Mesodermal cell (in vitro differentiated cells): ENCODE measurements at regions not wholly inside any gene's neighbourhood (a gene's known extent, or its start where the extent isn't known, plus 50 kb on each side); places are given as distances from the start of the nearest gene placed in this dataset.

ENCODE experiments used
- H3K27ac ChIP-seq: 2 replicates; pipeline ENCODE4 v1.7.0; 2013; ENCODE audit warnings: mild to moderate bottlenecking, low read depth, low read length, moderate library complexity; ENCODE audit not compliant: severe bottlenecking
- H3K36me3 ChIP-seq: 2 replicates; pipeline ENCODE4 v1.7.1; 2013; ENCODE audit warnings: mild to moderate bottlenecking, low read length, moderate library complexity; ENCODE audit not compliant: control insufficient read depth, insufficient read depth
- H3K4me1 ChIP-seq: one replicate; pipeline ENCODE4 v1.7.1; 2013; ENCODE audit warnings: mild to moderate bottlenecking, low read length; ENCODE audit not compliant: insufficient read depth, control insufficient read depth, poor library complexity, severe bottlenecking
- H3K4me3 ChIP-seq: 2 replicates; pipeline ENCODE4 v1.7.0; 2013; ENCODE audit warnings: low read length, control low read depth, mild to moderate bottlenecking; ENCODE audit not compliant: insufficient read depth, poor library complexity, severe bottlenecking; ENCODE audit errors: extremely low read depth
- H3K9me3 ChIP-seq: 2 replicates; pipeline ENCODE4 v1.7.1; 2013; ENCODE audit warnings: mild to moderate bottlenecking, low read length, moderate library complexity; ENCODE audit not compliant: control insufficient read depth
- WGBS, 2 experiments: methylation state at CpG; one replicate each; pipeline ENCODE4 v1.1.5; 2013; ENCODE audit warnings: missing lambda C conversion rate in 2 of 2; ENCODE audit not compliant: insufficient coverage in 2 of 2; 5-methylcytosine and 5-hydroxymethylcytosine counted together

DNA sequence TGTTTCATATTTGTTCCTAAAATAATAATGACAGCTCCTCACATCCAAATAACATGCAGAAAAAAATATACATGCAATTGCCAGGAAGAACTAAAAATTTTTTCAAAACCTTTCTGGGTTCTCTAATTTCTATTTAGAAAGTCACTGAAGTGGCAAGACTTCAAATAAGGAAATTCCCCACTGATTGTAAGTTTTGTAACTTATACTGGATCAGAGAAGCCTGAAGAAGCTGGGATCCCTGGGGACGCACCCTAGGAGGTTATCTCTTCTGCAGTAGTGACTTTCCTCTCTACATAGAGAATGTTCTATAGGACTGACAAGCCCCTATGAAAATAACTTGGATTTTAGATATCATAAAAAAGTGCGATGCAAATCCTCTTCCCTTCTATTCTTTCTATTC lies 182.6 kb downstream of the MRPL39 start:
- whole genome bisulfite sequencing, 2 experiments, result 100% methylated on average over 1 of the region's 2 CpGs
- H3K36me3 ChIP-seq, result no peaks in the 10 kb centered on the region
- no peaks in the 10 kb centered on the region for H3K4me1 ChIP-seq
- H3K27ac ChIP-seq, result no peak overlapping the region
- no peaks in the 10 kb centered on the region for H3K9me3 ChIP-seq
- H3K4me3 ChIP-seq, result no peak overlapping the region

DNA sequence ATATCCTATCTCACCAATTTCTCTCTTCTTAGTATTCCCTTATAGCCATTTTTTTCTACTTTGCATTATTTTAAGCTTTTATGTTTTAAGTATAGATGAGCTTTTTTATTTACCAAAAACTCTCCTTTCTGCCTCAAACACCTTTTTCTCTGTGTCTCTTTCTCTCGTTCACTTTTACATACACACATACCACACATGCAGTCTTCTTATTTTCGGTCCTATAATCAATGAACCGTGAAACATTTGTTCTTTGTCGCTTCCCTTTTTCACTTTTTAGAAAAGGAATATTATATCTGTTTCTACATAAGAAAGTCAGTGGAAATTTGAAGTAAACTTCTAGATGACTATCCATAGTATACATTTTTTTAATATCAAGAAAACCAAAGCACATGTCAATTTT lies 183.2 kb downstream of the MRPL39 start:
- 85% methylated on average over 2 of the region's 4 CpGs; no CpG with 5 or more reads in 1 of the 2 experiments for WGBS, 2 experiments
- Histone ChIP-seq H3K27ac (no peak overlapping the region), H3K9me3 (no peaks in the 10 kb centered on the region), H3K4me3 (no peak overlapping the region), H3K4me1 (no peaks in the 10 kb centered on the region), H3K36me3 (no peaks in the 10 kb centered on the region)

DNA sequence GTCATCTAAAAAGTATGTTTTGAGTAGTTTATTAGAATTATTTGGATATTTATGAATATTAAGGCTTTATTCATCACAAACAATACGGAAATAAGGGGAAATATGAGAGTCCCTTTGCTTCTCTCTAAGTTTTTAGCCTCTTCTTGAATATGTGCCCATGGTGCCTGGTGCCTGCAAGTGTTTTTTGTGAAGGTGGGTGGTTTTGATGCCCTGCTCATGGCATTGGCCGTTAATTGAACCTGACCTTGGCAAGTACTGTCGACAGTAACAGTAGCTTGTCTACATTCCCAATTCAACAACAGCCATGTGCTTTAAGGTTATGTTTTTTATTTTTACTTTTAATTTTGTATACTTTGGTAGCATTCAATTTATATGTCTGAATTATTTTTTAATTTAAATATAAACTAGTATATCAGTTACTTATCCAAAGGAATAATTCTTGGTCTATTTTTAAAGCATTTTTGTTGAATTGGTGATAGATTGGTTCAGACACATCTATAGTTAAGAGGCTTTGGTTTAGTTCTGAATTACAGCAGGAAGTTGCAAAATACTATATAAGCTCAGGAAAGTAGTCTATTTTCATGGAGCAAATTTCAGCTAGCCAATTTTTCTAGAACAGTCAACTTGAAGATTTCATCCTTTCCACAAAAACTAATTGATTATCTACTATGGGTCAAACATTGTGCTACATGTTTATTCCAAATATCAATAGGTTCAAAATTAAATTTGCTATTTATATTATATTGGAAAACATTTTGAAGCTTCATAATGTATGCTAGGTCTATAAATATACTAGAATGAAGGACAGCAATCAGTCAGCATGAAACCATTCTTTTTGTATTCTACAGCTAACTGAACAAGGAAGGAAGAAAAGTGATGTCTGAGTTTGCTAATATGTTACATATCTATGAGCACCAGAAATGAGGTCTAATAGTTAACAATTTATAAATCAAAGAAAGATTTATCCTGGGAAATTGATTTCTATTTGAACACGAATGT lies 184.4 kb downstream of the MRPL39 start:
- Histone ChIP-seq H3K36me3 (no peaks in the 10 kb centered on the region), H3K4me3 (no peak overlapping the region), H3K9me3 (no peaks in the 10 kb centered on the region), H3K4me1 (no peaks in the 10 kb centered on the region), H3K27ac (no peak overlapping the region)
- no CpG with 5 or more reads among the region's 4 CpGs for WGBS, 2 experiments

DNA sequence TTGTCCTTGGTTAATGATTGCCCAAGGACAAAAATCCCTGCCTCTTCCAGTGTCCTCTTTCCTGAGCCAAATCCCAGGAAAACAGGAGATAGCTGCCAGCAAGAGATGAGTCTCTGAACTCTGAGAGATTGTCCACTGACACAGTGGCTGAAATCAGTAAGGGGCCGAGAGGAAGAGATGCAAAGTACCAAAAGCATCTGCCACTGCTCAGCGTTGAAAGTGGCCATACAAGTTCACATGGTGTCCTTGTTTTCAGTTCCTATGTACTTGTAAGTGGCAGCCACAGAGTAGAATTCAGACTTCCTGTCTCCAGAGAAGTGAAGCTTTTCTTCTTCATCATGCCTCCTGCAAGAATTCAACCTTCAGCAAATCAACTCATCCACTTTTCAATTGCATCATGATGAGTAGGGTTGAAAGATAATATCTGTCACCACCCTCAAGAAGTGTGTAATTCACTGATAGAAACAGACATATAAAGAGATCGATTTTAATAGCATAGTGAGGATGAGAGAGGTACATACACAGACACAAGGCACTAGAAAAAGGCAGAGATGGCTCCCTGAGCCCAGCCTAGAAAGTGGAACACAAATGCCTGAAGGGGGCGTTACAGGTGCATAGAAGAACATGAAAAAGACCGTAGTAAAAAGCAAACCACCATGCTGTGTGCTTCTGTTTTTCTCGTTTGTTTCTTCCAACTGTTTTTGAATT lies 185.8 kb downstream of the MRPL39 start:
- H3K4me3 ChIP-seq, result no peak overlapping the region
- H3K36me3 ChIP-seq, result no peaks in the 10 kb centered on the region
- no peaks in the 10 kb centered on the region for H3K4me1 ChIP-seq
- H3K9me3 ChIP-seq, result no peaks in the 10 kb centered on the region
- WGBS, 2 experiments, result 35 to 43% methylated on average over 3 to 4 of the region's 6 CpGs
- no peak overlapping the region for H3K27ac ChIP-seq

GRCh38 chr21:25420831-25421230 lies 186.4 kb downstream of the MRPL39 start:
- Histone ChIP-seq H3K27ac (no peak overlapping the region), H3K4me1 (no peaks in the 10 kb centered on the region), H3K9me3 (no peaks in the 10 kb centered on the region), H3K4me3 (no peak overlapping the region), H3K36me3 (no peaks in the 10 kb centered on the region)
- WGBS, 2 experiments, result 100% methylated on average over 3 of the region's 4 CpGs

GRCh38 chr21:25416669-25417068 lies 190.6 kb downstream of the MRPL39 start:
- H3K36me3 ChIP-seq, result no peaks in the 10 kb centered on the region
- no peak overlapping the region for H3K27ac ChIP-seq
- H3K4me1 ChIP-seq, result no peaks in the 10 kb centered on the region
- H3K4me3 ChIP-seq, result no peak overlapping the region
- WGBS, 2 experiments, result no CpG with 5 or more reads among the region's 2 CpGs
- peaks cover 6% of the 10 kb centered on the region for H3K9me3 ChIP-seq

GRCh38 chr21:25412100-25412499 lies 195.2 kb downstream of the MRPL39 start:
- Histone ChIP-seq H3K9me3 (peaks cover 6% of the 10 kb centered on the region), H3K27ac (no peak overlapping the region), H3K4me1 (no peaks in the 10 kb centered on the region), H3K36me3 (no peaks in the 10 kb centered on the region), H3K4me3 (no peak overlapping the region)

GRCh38 chr21:25409978-25410377 lies 197.3 kb downstream of the MRPL39 start:
- no peak overlapping the region for H3K27ac ChIP-seq
- H3K36me3 ChIP-seq, result no peaks in the 10 kb centered on the region
- no peak overlapping the region for H3K4me3 ChIP-seq
- peaks cover 6% of the 10 kb centered on the region for H3K9me3 ChIP-seq
- no peaks in the 10 kb centered on the region for H3K4me1 ChIP-seq

DNA sequence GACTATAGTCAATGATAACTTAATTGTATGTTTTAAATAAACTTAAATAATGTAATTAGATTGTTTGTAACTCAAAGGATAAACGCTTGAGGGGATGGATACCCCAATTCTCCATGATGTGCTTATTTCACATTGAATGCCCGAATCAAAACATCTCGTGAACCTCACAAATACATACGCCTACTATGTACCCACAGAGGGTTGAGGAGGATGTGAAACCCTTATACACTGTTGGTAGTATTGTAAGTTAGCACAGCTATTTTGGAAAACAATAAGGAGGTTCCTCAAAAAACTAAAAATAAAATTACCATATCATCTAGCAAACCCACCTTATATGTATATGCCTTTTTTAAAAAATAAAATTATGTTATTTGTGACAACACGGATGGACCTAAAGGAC lies 198.6 kb downstream of the MRPL39 start:
- Histone ChIP-seq H3K4me3 (no peak overlapping the region), H3K27ac (no peak overlapping the region), H3K36me3 (no peaks in the 10 kb centered on the region), H3K9me3 (no peaks in the 10 kb centered on the region), H3K4me1 (no peaks in the 10 kb centered on the region)
- WGBS, 2 experiments, result 100% methylated on average over 1 of the region's 5 CpGs

DNA sequence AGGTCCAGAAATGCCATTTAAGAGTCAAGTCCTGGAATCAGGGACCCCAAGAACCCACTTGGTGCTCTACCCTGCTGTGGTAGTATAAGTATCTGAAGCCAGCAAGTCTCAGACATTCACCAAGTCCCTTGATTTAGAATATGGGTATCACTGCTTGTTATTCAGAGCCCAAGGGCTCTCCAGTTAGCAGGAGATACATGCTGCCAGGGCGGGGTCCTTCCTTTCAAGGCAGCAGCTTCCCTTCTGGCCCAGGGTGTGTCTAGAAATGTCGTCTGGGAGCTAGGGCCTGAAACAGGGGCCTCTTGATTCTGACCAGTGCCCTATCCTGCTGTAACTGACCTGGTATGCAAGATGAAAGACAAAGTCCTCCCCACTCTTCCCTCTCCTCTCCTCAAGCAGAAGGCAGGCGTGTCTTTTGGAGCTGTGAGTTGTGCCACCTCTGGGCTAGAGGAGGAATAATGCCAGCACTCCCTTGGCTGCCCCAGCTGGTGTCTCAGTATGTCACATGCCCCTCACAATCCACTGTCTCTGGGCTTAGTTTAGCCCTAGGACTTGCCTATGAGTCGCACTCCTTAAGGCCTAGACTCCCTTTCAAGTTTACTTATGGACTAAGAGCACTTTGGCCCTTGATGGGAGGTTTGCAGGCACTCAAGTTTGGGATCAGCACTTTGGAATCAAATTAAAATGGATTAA lies 200.2 kb downstream of the MRPL39 start:
- Histone ChIP-seq H3K9me3 (no peaks in the 10 kb centered on the region), H3K36me3 (no peaks in the 10 kb centered on the region), H3K27ac (no peak overlapping the region), H3K4me1 (no peaks in the 10 kb centered on the region), H3K4me3 (no peak overlapping the region)
- 86 to 88% methylated on average over 1 to 3 of the region's 4 CpGs for WGBS, 2 experiments
